RPMI8226 (cell line): ENCODE measurements at regions not wholly inside any gene's neighbourhood (a gene's known extent, or its start where the extent isn't known, plus 50 kb on each side); places are given as distances from the start of the nearest gene placed in this dataset.

Experiments used
- DNase-seq: peaks from one replicate; pipeline ENCODE4 v3.0.0-alpha.2; 2015

- DNase-seq, result no peak
Measured at GRCh38 chr22:47582067-47582466, 819.6 kb downstream of the TBC1D22A start.

GRCh38 chr22:47580121-47580520 is 817.7 kb downstream of the TBC1D22A start:
- no peak for DNase-seq

- DNase-seq, result no peak
Measured at GRCh38 chr22:47576908-47577307, 814.5 kb downstream of the TBC1D22A start.

- no peak for DNase-seq
Measured at GRCh38 chr22:47575291-47575690, 812.8 kb downstream of the TBC1D22A start.

GRCh38 chr22:47574556-47574955 is 812.1 kb downstream of the TBC1D22A start:
- no peak for DNase-seq

GRCh38 chr22:47573141-47573540 is 810.7 kb downstream of the TBC1D22A start:
- no peak for DNase-seq

- DNase-seq, result no peak
Measured at GRCh38 chr22:47572443-47572842, 810.0 kb downstream of the TBC1D22A start.

- DNase-seq, result no peak
Measured at GRCh38 chr22:47571616-47572015, 809.2 kb downstream of the TBC1D22A start.

- DNase-seq, result no peak
Measured at GRCh38 chr22:47570851-47571250, 808.4 kb downstream of the TBC1D22A start.

- no peak for DNase-seq
Measured at GRCh38 chr22:47570300-47570685, 807.8 kb downstream of the TBC1D22A start.

GRCh38 chr22:47569389-47570299 is 807.2 kb downstream of the TBC1D22A start:
- no peak for DNase-seq

- no peak for DNase-seq
Measured at GRCh38 chr22:47568700-47569099, 806.2 kb downstream of the TBC1D22A start.

- DNase-seq, result no peak
Measured at GRCh38 chr22:47567126-47568090, 805.0 kb downstream of the TBC1D22A start.

GRCh38 chr22:47566491-47566890 is 804.0 kb downstream of the TBC1D22A start:
- peak; percentile 22 for DNase-seq

- no peak for DNase-seq
Measured at GRCh38 chr22:47565607-47566006, 803.2 kb downstream of the TBC1D22A start.

GRCh38 chr22:47564651-47565434 is 802.4 kb downstream of the TBC1D22A start:
- no peak for DNase-seq

GRCh38 chr22:47564158-47564450 is 801.7 kb downstream of the TBC1D22A start:
- DNase-seq, result no peak

- DNase-seq, result no peak
Measured at GRCh38 chr22:47563406-47564157, 801.1 kb downstream of the TBC1D22A start.

- DNase-seq, result peak; percentile 14
Measured at GRCh38 chr22:47561766-47562165, 799.3 kb downstream of the TBC1D22A start.

GRCh38 chr22:47561115-47561675 is 798.7 kb downstream of the TBC1D22A start:
- DNase-seq, result no peak

- no peak for DNase-seq
Measured at GRCh38 chr22:47558828-47559700, 796.6 kb downstream of the TBC1D22A start.
